Thymus (tissue), 11 donors: ENCODE measurements at regions not wholly inside any gene's neighbourhood (a gene's known extent, or its start where the extent isn't known, plus 50 kb on each side); places are given as distances from the start of the nearest gene placed in this dataset.

Experiments
- DNase-seq, 9 donors: peaks; one replicate each; pipeline ENCODE4 v3.0.0-alpha.2; 2013; ENCODE audit warnings: low spot score in 9 of 9, low read depth in 6 of 9, missing footprints in 1 of 9
- H3K27ac ChIP-seq, 2 donors: one replicate each; pipeline ENCODE4 v1.5.1; 2013; ENCODE audit warnings: control low read depth in 1 of 2, low read depth in 1 of 2, low read length in 1 of 2, mild to moderate bottlenecking in 1 of 2, moderate library complexity in 1 of 2
- H3K27me3 ChIP-seq, 2 donors: one replicate each; pipeline ENCODE4 v1.5.1; 2013; ENCODE audit warnings: low read length in 1 of 2; ENCODE audit not compliant: control insufficient read depth in 2 of 2, insufficient read depth in 1 of 2
- H3K36me3 ChIP-seq, 2 donors: one replicate each; pipeline ENCODE4 v1.5.1; 2013; ENCODE audit warnings: low read length in 1 of 2, mild to moderate bottlenecking in 1 of 2, moderate library complexity in 1 of 2; ENCODE audit not compliant: control insufficient read depth in 2 of 2, insufficient read depth in 2 of 2
- H3K4me1 ChIP-seq, 2 donors: one replicate each; pipeline ENCODE4 v1.5.1; 2013; ENCODE audit warnings: low read length in 2 of 2; ENCODE audit not compliant: control insufficient read depth in 2 of 2, insufficient read depth in 2 of 2
- H3K4me3 ChIP-seq, 2 donors: one replicate each; pipeline ENCODE4 v1.5.1; 2013; ENCODE audit warnings: low read length in 2 of 2, control low read depth in 1 of 2, mild to moderate bottlenecking in 1 of 2
- H3K9me3 ChIP-seq, 2 donors: one replicate each; pipeline ENCODE4 v1.5.1; 2013; ENCODE audit warnings: low read length in 1 of 2, mild to moderate bottlenecking in 1 of 2; ENCODE audit not compliant: control insufficient read depth in 2 of 2, insufficient read depth in 1 of 2
- WGBS: extraction: QIAGEN DNeasy Blood & Tissue Kit; methylation state at CpG from one replicate; pipeline ENCODE4 v1.1.7; 2013; 5-methylcytosine and 5-hydroxymethylcytosine counted together
- donor health status: healthy.

DNA sequence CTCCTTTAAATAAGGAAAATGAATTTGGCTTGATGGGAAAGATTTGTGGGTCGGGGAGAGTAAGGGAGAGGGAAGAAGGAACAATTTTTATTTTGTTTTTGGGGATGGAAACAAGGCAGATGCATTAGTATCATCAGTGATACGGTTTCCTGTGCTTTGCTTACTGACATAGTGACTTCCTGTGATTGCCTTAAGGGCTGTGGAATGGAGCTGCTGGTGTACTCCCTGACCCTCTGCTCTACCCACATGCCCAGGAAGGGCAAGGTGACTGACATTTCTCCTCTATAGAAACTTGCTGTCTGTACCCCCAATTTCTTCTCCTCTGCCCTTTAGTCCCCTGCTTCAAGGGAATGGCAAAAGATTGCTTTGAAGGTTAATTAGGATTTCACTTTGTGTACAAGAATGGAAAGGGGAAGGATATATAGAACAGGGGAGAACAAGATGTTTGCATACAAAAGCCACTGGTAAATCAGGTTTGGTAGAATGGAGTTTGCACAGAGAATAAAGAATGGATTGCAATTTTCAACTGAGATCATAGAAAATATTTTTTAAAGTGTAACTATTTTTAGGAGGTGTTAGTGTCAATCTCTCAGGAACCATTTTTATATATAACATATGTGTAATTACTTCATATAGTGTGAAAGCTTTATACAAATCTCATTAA, 129.0 kb upstream of the AGR3 start:
- WGBS, result 74% methylated on average over 2 of the region's 2 CpGs
- no peaks in the 10 kb centered on the region for H3K4me1 ChIP-seq
- H3K27ac ChIP-seq, result no peak overlapping the region

GRCh38 chr7:17013204-17013603, 131.4 kb upstream of the AGR3 start:
- no peaks in the 10 kb centered on the region for H3K36me3 ChIP-seq
- H3K27me3 ChIP-seq, result no peaks in the 10 kb centered on the region
- no peak for DNase-seq
- H3K27ac ChIP-seq, result no peak overlapping the region
- no peaks in the 10 kb centered on the region for H3K9me3 ChIP-seq
- H3K4me1 ChIP-seq, result no peaks in the 10 kb centered on the region
- 94% methylated on average over 3 of the region's 3 CpGs for WGBS
- no peak overlapping the region for H3K4me3 ChIP-seq

More for the DNA sequence above, 129.0 kb upstream of the AGR3 start:
- Histone ChIP-seq H3K4me3 (no peak overlapping the region), H3K9me3 (no peaks in the 10 kb centered on the region), H3K27me3 (no peaks in the 10 kb centered on the region), H3K36me3 (no peaks in the 10 kb centered on the region)
- peak in 1 of 9 donors; percentile 20 for DNase-seq

DNA sequence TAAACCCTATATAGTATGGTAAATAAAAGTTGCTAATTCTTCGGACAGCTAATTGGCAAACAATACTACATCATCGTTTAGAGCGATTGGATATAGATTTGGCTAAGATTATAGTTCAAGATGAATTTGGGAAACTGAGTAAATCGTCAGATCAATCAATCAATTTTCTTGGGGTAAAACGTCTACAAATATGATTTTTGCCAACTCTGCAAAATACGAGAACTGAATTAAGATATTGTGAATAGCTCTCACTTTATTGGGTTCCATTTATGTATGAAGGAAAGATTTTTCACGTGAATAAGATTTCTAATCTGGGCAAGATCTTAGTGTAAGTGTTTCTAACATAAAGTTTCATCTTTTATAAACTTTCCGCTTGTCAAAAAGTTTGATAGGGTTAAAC, 132.9 kb upstream of the AGR3 start:
- Histone ChIP-seq H3K4me3 (no peak overlapping the region), H3K27ac (no peak overlapping the region), H3K9me3 (no peaks in the 10 kb centered on the region), H3K27me3 (no peaks in the 10 kb centered on the region), H3K36me3 (no peaks in the 10 kb centered on the region), H3K4me1 (no peaks in the 10 kb centered on the region)
- DNase-seq, result no peak
- WGBS, result 98% methylated on average over 8 of the region's 8 CpGs

GRCh38 chr7:17015598-17016031, 133.8 kb upstream of the AGR3 start:
- Histone ChIP-seq H3K4me3 (no peak overlapping the region), H3K4me1 (no peaks in the 10 kb centered on the region), H3K27me3 (no peaks in the 10 kb centered on the region), H3K27ac (no peak overlapping the region), H3K36me3 (no peaks in the 10 kb centered on the region), H3K9me3 (no peaks in the 10 kb centered on the region)
- 82% methylated on average over 4 of the region's 4 CpGs for WGBS
- no peak for DNase-seq

DNA sequence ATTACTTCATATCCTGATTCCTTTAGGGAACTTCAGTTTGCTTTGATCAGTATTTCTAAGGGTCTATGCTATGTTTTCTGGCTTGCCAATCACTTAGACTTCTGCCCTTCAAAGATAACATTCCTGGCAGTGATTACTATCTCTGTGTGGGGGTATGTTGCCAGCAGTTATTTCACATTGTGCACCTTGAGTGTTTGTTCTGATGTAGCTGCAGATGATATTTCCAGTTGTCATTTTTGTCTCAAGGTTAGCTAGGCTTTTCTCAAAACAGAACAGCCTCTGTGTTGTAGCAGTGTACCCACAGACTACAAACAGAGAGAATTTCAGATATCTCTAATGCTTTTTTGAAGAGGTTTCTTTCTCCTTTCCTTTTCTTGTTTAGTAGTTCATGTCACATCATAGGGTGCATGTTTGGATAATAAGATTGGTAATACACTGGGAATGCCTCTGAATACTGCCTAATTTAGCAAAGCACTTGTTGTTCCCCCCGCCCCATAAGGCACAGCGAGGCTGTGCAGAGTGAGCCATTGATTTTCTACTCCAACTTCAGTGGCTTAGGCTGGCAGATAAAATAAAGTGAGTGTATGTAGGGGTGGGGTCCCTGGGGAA, 134.7 kb upstream of the AGR3 start:
- H3K27ac ChIP-seq, result peak overlapping the region in 1 of 2 donors; percentile 15
- no peak for DNase-seq
- H3K36me3 ChIP-seq, result no peaks in the 10 kb centered on the region
- no peak overlapping the region for H3K4me3 ChIP-seq
- no peaks in the 10 kb centered on the region for H3K27me3 ChIP-seq
- no peaks in the 10 kb centered on the region for H3K4me1 ChIP-seq
- H3K9me3 ChIP-seq, result no peaks in the 10 kb centered on the region
- 98% methylated on average over 2 of the region's 2 CpGs for WGBS

DNA sequence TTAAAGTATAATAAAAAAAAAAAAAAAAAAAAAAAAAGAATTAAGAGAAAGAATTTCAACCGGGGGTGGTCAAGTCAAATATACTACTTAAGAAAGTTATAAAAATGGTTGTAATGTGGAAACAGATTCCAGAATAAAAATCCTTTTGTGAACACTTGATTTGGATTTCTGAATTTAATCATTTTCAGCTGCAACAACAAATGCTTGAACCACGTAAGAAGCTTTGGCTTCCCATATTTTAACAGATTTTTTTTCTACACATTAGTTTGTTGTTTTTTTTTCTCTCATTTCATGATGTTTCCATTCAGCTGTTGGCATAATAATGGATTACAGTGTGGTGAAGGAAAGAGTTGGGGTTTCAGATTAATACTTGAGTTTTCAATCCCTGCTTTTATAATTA, 137.3 kb upstream of the AGR3 start:
- Histone ChIP-seq H3K4me1 (no peaks in the 10 kb centered on the region), H3K27ac (no peak overlapping the region), H3K27me3 (no peaks in the 10 kb centered on the region), H3K4me3 (no peak overlapping the region), H3K9me3 (no peaks in the 10 kb centered on the region), H3K36me3 (no peaks in the 10 kb centered on the region)
- 97% methylated on average over 2 of the region's 2 CpGs for WGBS
- no peak for DNase-seq

DNA sequence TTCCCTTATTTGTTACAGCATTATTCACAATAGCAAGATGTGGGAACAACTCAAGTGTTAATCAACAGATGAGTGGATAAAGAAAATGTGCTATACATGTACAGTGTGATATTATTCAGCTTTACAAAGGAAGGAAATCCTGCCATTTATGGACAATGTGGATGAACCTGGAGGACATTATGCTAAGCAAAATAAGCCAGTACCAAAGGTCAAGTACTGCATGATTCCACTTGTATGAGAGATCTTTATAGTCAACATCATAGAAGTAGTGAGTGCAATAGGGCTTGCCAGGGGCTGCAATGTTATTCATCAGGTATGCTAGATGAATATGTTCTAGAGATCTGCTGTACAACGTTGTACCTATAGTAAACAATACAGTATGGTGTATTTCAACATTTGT, 138.5 kb upstream of the AGR3 start:
- H3K27ac ChIP-seq, result no peak overlapping the region
- H3K4me1 ChIP-seq, result no peaks in the 10 kb centered on the region
- H3K36me3 ChIP-seq, result no peaks in the 10 kb centered on the region
- H3K27me3 ChIP-seq, result no peaks in the 10 kb centered on the region
- no peaks in the 10 kb centered on the region for H3K9me3 ChIP-seq
- DNase-seq, result no peak
- 93% methylated on average over 1 of the region's 1 CpG for WGBS
- H3K4me3 ChIP-seq, result no peak overlapping the region

- Histone ChIP-seq H3K4me3 (no peak overlapping the region), H3K9me3 (no peaks in the 10 kb centered on the region), H3K27ac (no peak overlapping the region), H3K27me3 (no peaks in the 10 kb centered on the region), H3K36me3 (no peaks in the 10 kb centered on the region), H3K4me1 (no peaks in the 10 kb centered on the region)
- WGBS, result 94% methylated on average over 3 of the region's 3 CpGs
- DNase-seq, result peak in 1 of 9 donors; percentile 33
Measured at GRCh38 chr7:17021205-17021604, 139.4 kb upstream of the AGR3 start.

DNA sequence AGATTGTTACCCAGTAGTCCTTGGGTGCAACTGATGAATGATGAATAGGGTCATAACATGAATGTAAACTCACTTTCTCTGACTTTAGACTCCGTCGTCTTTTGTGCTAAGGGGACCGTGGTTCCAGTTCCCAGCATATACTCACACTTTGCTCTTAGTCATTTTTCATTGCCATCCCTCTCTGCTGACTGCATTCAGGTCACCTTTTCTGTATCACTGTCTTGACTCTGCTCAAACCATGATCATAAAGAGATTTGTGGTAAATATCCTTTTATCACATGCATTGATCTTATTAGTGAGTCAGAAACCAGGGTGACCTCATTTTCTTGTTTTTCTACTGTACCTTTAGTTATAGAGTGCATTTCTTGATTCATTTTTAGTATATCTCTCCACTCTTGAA, 141.1 kb upstream of the AGR3 start:
- no peak for DNase-seq
- H3K27ac ChIP-seq, result no peak overlapping the region
- H3K4me3 ChIP-seq, result no peak overlapping the region
- WGBS, result 96% methylated on average over 3 of the region's 3 CpGs
- no peaks in the 10 kb centered on the region for H3K4me1 ChIP-seq
- H3K9me3 ChIP-seq, result no peaks in the 10 kb centered on the region
- H3K36me3 ChIP-seq, result no peaks in the 10 kb centered on the region
- H3K27me3 ChIP-seq, result no peaks in the 10 kb centered on the region
